Nephron progenitor cell (in vitro differentiated cells): ENCODE measurements at regions not wholly inside any gene's neighbourhood (a gene's known extent, or its start where the extent isn't known, plus 50 kb on each side); places are given as distances from the start of the nearest gene placed in this dataset.

ENCODE experiments used
- DNase-seq: peaks from one replicate; pipeline ENCODE4 v3.0.0; 2021
- H3K27ac Mint-ChIP-seq: 2 replicates; pipeline ENCODE4 v1.8.0; 2021; ENCODE audit warnings: mild to moderate bottlenecking, moderate library complexity, mixed read lengths
- H3K27me3 Mint-ChIP-seq: 2 replicates; pipeline ENCODE4 v1.8.0; 2021; ENCODE audit warnings: mild to moderate bottlenecking, low read depth, mixed read lengths; ENCODE audit not compliant: poor library complexity
- H3K36me3 Mint-ChIP-seq: 2 replicates; pipeline ENCODE4 v1.8.0; 2021; ENCODE audit warnings: low read depth, mixed read lengths
- H3K4me1 Mint-ChIP-seq: 2 replicates; pipeline ENCODE4 v1.8.0; 2021; ENCODE audit warnings: mixed read lengths
- H3K4me3 Mint-ChIP-seq: 2 replicates; pipeline ENCODE4 v1.8.0; 2021; ENCODE audit warnings: mild to moderate bottlenecking, moderate library complexity, mixed read lengths
- H3K9me3 Mint-ChIP-seq: 2 replicates; pipeline ENCODE4 v1.8.0; 2021; ENCODE audit warnings: mild to moderate bottlenecking, moderate library complexity, mixed read lengths
- TF ChIP-seq, protein P1 (sequence below): fragments of 200-600 bp; sonication (generic); IDR thresholded peaks from 2 replicates; pipeline ENCODE4 v1.5.0; 2021; ENCODE audit warnings: antibody characterized with exemption

DNA sequence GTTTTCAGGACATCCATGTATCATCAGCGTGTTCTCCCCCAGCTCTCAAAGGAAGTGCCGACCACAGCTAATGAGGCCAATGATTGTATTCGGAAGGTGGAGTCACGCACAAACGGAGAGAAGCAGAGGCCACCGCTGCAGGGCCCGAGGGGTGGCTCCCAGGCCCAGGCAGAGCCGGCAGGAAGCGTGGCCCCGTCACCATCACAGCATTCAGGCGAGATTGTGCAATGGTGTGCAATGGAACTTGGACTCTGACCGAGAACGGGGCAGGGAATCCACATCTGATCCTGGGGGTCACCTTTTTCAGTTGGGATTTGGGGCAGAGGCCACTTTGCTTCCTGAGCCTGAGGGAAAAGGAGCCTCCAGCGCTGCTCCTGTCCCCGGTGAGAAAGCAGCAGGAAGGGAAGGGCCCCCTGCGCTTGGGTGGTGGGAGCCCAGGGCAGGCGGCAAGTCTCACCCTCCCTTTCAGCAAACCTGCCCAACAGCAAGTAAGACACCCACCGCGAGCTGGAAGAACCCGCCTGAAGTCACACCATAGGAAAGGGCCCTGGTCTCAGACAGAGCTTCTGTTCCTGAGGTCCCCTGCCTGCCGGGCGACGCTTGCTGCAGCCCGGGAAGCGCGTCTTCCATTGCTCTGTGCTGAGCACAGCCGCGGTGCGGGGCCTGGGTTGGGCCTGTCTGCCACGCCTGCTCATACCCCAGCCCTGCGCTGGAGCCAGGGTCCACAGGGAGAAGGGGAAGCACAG, 1430.7 kb downstream of the BRD1 start:
- H3K27me3 Mint-ChIP-seq: peaks cover 3% of the 10 kb centered on the region
- H3K36me3 Mint-ChIP-seq: no peaks in the 10 kb centered on the region
- DNase-seq: no peak
- TF ChIP-seq, protein P1, sequence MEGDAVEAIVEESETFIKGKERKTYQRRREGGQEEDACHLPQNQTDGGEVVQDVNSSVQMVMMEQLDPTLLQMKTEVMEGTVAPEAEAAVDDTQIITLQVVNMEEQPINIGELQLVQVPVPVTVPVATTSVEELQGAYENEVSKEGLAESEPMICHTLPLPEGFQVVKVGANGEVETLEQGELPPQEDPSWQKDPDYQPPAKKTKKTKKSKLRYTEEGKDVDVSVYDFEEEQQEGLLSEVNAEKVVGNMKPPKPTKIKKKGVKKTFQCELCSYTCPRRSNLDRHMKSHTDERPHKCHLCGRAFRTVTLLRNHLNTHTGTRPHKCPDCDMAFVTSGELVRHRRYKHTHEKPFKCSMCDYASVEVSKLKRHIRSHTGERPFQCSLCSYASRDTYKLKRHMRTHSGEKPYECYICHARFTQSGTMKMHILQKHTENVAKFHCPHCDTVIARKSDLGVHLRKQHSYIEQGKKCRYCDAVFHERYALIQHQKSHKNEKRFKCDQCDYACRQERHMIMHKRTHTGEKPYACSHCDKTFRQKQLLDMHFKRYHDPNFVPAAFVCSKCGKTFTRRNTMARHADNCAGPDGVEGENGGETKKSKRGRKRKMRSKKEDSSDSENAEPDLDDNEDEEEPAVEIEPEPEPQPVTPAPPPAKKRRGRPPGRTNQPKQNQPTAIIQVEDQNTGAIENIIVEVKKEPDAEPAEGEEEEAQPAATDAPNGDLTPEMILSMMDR: no peak
- peaks cover 7% of the 10 kb centered on the region for H3K9me3 Mint-ChIP-seq
- no peak overlapping the region for H3K27ac Mint-ChIP-seq
- no peak overlapping the region for H3K4me3 Mint-ChIP-seq
- no peaks in the 10 kb centered on the region for H3K4me1 Mint-ChIP-seq

DNA sequence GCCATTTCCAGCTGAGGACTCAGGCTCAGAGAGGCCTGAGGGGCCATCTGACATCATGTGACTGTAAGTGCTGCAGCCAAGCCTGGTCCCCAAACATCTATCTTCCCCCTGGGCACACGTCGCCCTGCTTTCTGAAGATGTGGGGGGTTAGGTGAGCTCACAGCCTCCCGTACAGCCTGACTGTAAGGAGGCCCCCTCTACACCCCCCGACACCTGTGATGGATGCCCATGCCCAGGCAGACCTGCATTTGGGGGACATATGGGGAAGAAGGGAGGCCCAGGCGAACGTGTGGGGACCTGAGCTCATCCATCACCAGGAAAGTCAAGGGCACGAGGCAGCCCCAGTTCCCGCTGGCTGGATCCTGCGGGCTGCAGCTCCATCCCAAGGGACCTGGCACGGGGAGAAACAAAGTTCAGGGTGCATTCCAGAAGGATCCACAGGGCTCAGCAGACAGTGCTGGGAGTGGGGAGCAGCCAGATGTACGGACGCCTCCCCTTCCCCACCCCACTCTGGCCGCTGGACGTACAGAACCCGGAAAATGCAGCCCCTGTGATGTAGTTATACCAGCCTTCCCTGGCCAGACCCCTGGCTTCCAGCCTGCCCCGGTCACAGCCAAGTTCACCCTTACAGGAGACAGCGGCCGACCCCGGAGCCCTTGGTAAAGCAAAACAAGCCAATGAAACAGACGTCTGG, 1431.4 kb downstream of the BRD1 start:
- no peaks in the 10 kb centered on the region for H3K36me3 Mint-ChIP-seq
- peaks cover 7% of the 10 kb centered on the region for H3K9me3 Mint-ChIP-seq
- H3K27ac Mint-ChIP-seq: no peak overlapping the region
- peaks cover 6% of the 10 kb centered on the region for H3K27me3 Mint-ChIP-seq
- H3K4me3 Mint-ChIP-seq: no peak overlapping the region
- TF ChIP-seq, protein P1: no peak
- no peak for DNase-seq
- H3K4me1 Mint-ChIP-seq: no peaks in the 10 kb centered on the region

GRCh38 chr22:48395201-48395600, 1432.5 kb downstream of the BRD1 start:
- Mint-ChIP-seq H3K4me1 (no peaks in the 10 kb centered on the region), H3K36me3 (no peaks in the 10 kb centered on the region), H3K4me3 (no peak overlapping the region), H3K27me3 (peaks cover 11% of the 10 kb centered on the region), H3K27ac (no peak overlapping the region), H3K9me3 (peaks cover 7% of the 10 kb centered on the region)
- TF ChIP-seq, protein P1: no peak
- DNase-seq: no peak

- Mint-ChIP-seq H3K4me1 (no peaks in the 10 kb centered on the region), H3K27me3 (peaks cover 13% of the 10 kb centered on the region), H3K4me3 (no peak overlapping the region)
Measured at GRCh38 chr22:48394787-48395186, 1432.9 kb downstream of the BRD1 start.

GRCh38 chr22:48393885-48394284, 1433.8 kb downstream of the BRD1 start:
- DNase-seq: no peak
- TF ChIP-seq, protein P1: no peak
- Mint-ChIP-seq H3K4me3 (no peak overlapping the region), H3K36me3 (no peaks in the 10 kb centered on the region), H3K4me1 (no peaks in the 10 kb centered on the region), H3K9me3 (peaks cover 7% of the 10 kb centered on the region), H3K27me3 (peaks cover 15% of the 10 kb centered on the region), H3K27ac (no peak overlapping the region)

More at GRCh38 chr22:48394787-48395186, 1432.9 kb downstream of the BRD1 start:
- Mint-ChIP-seq H3K27ac (no peak overlapping the region), H3K9me3 (peaks cover 7% of the 10 kb centered on the region), H3K36me3 (no peaks in the 10 kb centered on the region)
- TF ChIP-seq, protein P1: no peak
- no peak for DNase-seq
